ENCODE measurements at regions not wholly inside any gene's neighbourhood (a gene's known extent, or its start where the extent isn't known, plus 50 kb on each side); places are given as distances from the start of the nearest gene placed in this dataset.

- TF ChIP-seq REST (IDR thresholded peaks at IDR 0.05; ENCODE audit: low read depth) (no peak), FOSL1 (IDR thresholded peaks at IDR 0.05; ENCODE audit: low read depth) (no peak), TCF7L2 (IDR thresholded peaks at IDR 0.05; ENCODE audit: borderline replicate concordance, extremely low read depth, insufficient read depth, insufficient read length) (no peak), YY1 (IDR thresholded peaks at IDR 0.05; ENCODE audit: extremely low read depth, insufficient replicate concordance, low read depth, low read length) (no peak), CBX3 (IDR thresholded peaks at IDR 0.05; ENCODE audit: low read depth) (no peak), SIN3A (IDR thresholded peaks at IDR 0.05; ENCODE audit: low read depth) (no peak), RAD21 (IDR thresholded peaks at IDR 0.05; ENCODE audit: low read depth) (no peak)
Measured at GRCh38 chr10:59536167-59537014, 173.3 kb downstream of the SLC16A9 start (continued).

- RAD21 ChIA-PET (ENCODE audit: low non-redundant PET in 1 of 2, low total read pairs in 2 of 2, uncharacterized antibody in 2 of 2, unreplicated experiment in 2 of 2): no interaction called here
- no peaks in the 10 kb centered on the region for H4K20me1 ChIP-seq (ENCODE audit: insufficient read depth)
- peaks cover 4% of the 10 kb centered on the region; the same call in 1 of the 2 replicates for H3K27me3 ChIP-seq (ENCODE audit: insufficient read depth, low read length)
- H3K27ac ChIP-seq (ENCODE audit: low read depth, low read length): no peak overlapping the region
- H3K4me2 ChIP-seq (ENCODE audit: low read length): no peak overlapping the region
- POLR2A ChIA-PET: no interaction called here
- BruUV-seq (replicated peaks): no TSS peak
- no peaks in the 10 kb centered on the region for H3K9me3 ChIP-seq (ENCODE audit: control insufficient read depth in 1 of 2, insufficient read depth in 1 of 2, low read depth in 1 of 2, low read length in 2 of 2)
- H3K4me3 ChIP-seq (replicated peaks in 1 of 2; ENCODE audit: low read depth in 1 of 2, low read length in 2 of 2): no peak overlapping the region
- no peaks in the 10 kb centered on the region for H3K36me3 ChIP-seq (ENCODE audit: control insufficient read depth in 1 of 2, insufficient read depth in 2 of 2, low read length in 2 of 2)
- H3K4me1 ChIP-seq (ENCODE audit: control insufficient read depth in 1 of 2, insufficient read depth in 2 of 2, low read length in 2 of 2): no peaks in the 10 kb centered on the region
- DNase-seq (ENCODE audit: low read depth, low spot score): no peak
- H3K9me2 ChIP-seq (ENCODE audit: insufficient read depth): no peaks in the 10 kb centered on the region
- H3K79me2 ChIP-seq (ENCODE audit: insufficient read depth, low read length): no peaks in the 10 kb centered on the region
- no peak overlapping the region for H3K9ac ChIP-seq (ENCODE audit: low read length)
- intact Hi-C loops (cut with micrococcal nuclease): no loop called here
- no peak for ATAC-seq
- CTCF ChIA-PET: no interaction called here
- no peak for TF ChIP-seq SRF (IDR thresholded peaks at IDR 0.05; ENCODE audit: low read depth)
- no peak for TF ChIP-seq EGR1 (IDR thresholded peaks at IDR 0.05; ENCODE audit: low read depth)
- TF ChIP-seq CEBPB (IDR thresholded peaks at IDR 0.05; ENCODE audit: low read depth): no peak
- no peak for TF ChIP-seq EZH2 (IDR thresholded peaks at IDR 0.05)
- no peak overlapping the region for H2AFZ ChIP-seq (ENCODE audit: low read depth, low read length, poor library complexity, severe bottlenecking)
Measured at GRCh38 chr10:59524348-59524747, 162.0 kb upstream of the FAM13C start.

All from HCT116 (cell line).